ENCODE measurements at regions not wholly inside any gene's neighbourhood (a gene's known extent, or its start where the extent isn't known, plus 50 kb on each side); places are given as distances from the start of the nearest gene placed in this dataset.

GRCh38 chr6:132927713-132928112 is 113.3 kb downstream of the RPS12 start:
- DNase-seq (no peak), ATAC-seq (no peak)
- no peaks in the 10 kb centered on the region for H3K4me1 ChIP-seq (ENCODE audit: low read depth)
- intact Hi-C loops (cut with DNase I, micrococcal nuclease) = no loop called here
- TF ChIP-seq CTCF (IDR thresholded peaks at IDR 0.05) = no peak
- no peaks in the 10 kb centered on the region for H3K9me3 ChIP-seq
- no peak overlapping the region for H3K4me3 ChIP-seq
- H3K36me3 ChIP-seq (ENCODE audit: low read depth) = no peaks in the 10 kb centered on the region

- Histone ChIP-seq H3K4me3 (no peak overlapping the region), H3K4me1 (ENCODE audit: low read depth) (no peaks in the 10 kb centered on the region), H3K9me3 (no peaks in the 10 kb centered on the region), H3K36me3 (ENCODE audit: low read depth) (no peaks in the 10 kb centered on the region)
- ATAC-seq = no peak
- no peak for TF ChIP-seq CTCF (IDR thresholded peaks at IDR 0.05)
- DNase-seq = no peak
- intact Hi-C loops (cut with DNase I, micrococcal nuclease) = no loop called here
These were observed 114.8 kb downstream of the RPS12 start for GRCh38 chr6:132929141-132929540.

- Histone ChIP-seq H3K36me3 (ENCODE audit: low read depth) (no peaks in the 10 kb centered on the region), H3K9me3 (no peaks in the 10 kb centered on the region), H3K4me1 (ENCODE audit: low read depth) (no peaks in the 10 kb centered on the region), H3K4me3 (no peak overlapping the region)
- DNase-seq (no peak), ATAC-seq (no peak)
- TF ChIP-seq CTCF (IDR thresholded peaks at IDR 0.05) = no peak
- intact Hi-C loops (cut with DNase I, micrococcal nuclease) = no loop called here
These were observed 116.9 kb downstream of the RPS12 start for GRCh38 chr6:132931313-132931712.

- no peak for ATAC-seq
- Histone ChIP-seq H3K9me3 (no peaks in the 10 kb centered on the region), H3K36me3 (ENCODE audit: low read depth) (no peaks in the 10 kb centered on the region), H3K4me3 (no peak overlapping the region), H3K4me1 (ENCODE audit: low read depth) (no peaks in the 10 kb centered on the region)
- intact Hi-C loops (cut with DNase I, micrococcal nuclease) = no loop called here
- DNase-seq = no peak
- no peak for TF ChIP-seq CTCF (IDR thresholded peaks at IDR 0.05)
These were observed 117.7 kb downstream of the RPS12 start for GRCh38 chr6:132931936-132932514.

- Histone ChIP-seq H3K4me3 (no peak overlapping the region), H3K36me3 (ENCODE audit: low read depth) (no peaks in the 10 kb centered on the region), H3K9me3 (no peaks in the 10 kb centered on the region), H3K4me1 (ENCODE audit: low read depth) (no peaks in the 10 kb centered on the region)
- no peak for ATAC-seq
- TF ChIP-seq CTCF (IDR thresholded peaks at IDR 0.05) = no peak
- no peak for DNase-seq
- intact Hi-C loops (cut with DNase I, micrococcal nuclease) = no loop called here
These were observed 118.2 kb downstream of the RPS12 start for GRCh38 chr6:132932588-132932987.

- H3K36me3 ChIP-seq (ENCODE audit: low read depth) = no peaks in the 10 kb centered on the region
- no peaks in the 10 kb centered on the region for H3K9me3 ChIP-seq
- H3K4me1 ChIP-seq (ENCODE audit: low read depth) = no peaks in the 10 kb centered on the region
- DNase-seq = no peak
- intact Hi-C loops (cut with DNase I, micrococcal nuclease) = no loop called here
- TF ChIP-seq CTCF (IDR thresholded peaks at IDR 0.05) = no peak
- no peak for ATAC-seq
- H3K4me3 ChIP-seq = no peak overlapping the region
These were observed 118.7 kb downstream of the RPS12 start for GRCh38 chr6:132933090-132933489.

Measured in mucosa of descending colon (tissue), 3 donors.